ENCODE measurements at regions not wholly inside any gene's neighbourhood (a gene's known extent, or its start where the extent isn't known, plus 50 kb on each side); places are given as distances from the start of the nearest gene placed in this dataset.

DNA sequence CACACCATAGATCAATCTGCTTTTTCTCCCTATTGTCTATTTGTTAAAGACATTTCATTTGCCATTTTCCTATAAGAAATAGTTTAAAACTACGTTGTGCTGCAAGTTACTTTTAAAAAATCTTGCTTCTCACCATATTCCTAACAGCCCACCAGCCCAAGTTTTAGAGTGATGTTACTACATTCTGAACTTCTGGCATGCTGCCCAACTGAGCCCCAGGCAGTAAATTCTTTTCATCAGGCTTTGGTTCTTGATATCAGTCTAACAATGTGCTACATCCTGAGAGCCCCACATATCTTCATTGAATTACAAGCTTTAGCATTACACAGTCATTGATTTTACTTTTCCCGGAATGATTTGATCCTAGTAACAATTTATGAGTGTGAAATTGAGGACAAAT is 283.8 kb upstream of the IL1RAPL1 start:
- Histone ChIP-seq H3K79me2 (ENCODE audit: insufficient read depth, low read length) (no peaks in the 10 kb centered on the region), H3K4me2 (ENCODE audit: low read depth, low read length) (no peak overlapping the region), H3K27me3 (ENCODE audit: control insufficient read depth in 1 of 2, insufficient read depth in 2 of 2, low read length in 2 of 2) (no peaks in the 10 kb centered on the region), H4K20me1 (ENCODE audit: insufficient read depth, low read length) (no peaks in the 10 kb centered on the region), H3K27ac (ENCODE audit: extremely low read length, insufficient read depth, low read length) (no peak overlapping the region), H3K4me3 (replicated peaks in 1 of 3; ENCODE audit: insufficient read depth in 1 of 3, low read depth in 2 of 3, low read length in 3 of 3) (no peak overlapping the region), H3K4me1 (ENCODE audit: insufficient read depth, low read length) (no peaks in the 10 kb centered on the region), H3K9me3 (ENCODE audit: low read length) (no peaks in the 10 kb centered on the region), H2AFZ (ENCODE audit: low read length) (no peak overlapping the region), H3K36me3 (replicated peaks in 1 of 2; ENCODE audit: control insufficient read depth in 1 of 2, insufficient read depth in 2 of 2, low read length in 2 of 2) (no peaks in the 10 kb centered on the region), H3K9ac (ENCODE audit: insufficient read depth, low read depth, low read length) (no peak overlapping the region)
- FAIRE-seq, result no peak
- WGBS (ENCODE audit: low lambda C conversion rate), result 0% methylated on average over 2 of the region's 2 CpGs
- TF ChIP-seq SETDB1 (CRISPR knock-in tag; IDR thresholded peaks at IDR 0.05; ENCODE audit: borderline replicate concordance) (no peak), ZNF598 (CRISPR knock-in tag; IDR thresholded peaks at IDR 0.05; ENCODE audit: borderline replicate concordance) (no peak), THAP11 (CRISPR knock-in tag; IDR thresholded peaks at IDR 0.05) (no peak), TBX2 (CRISPR knock-in tag; IDR thresholded peaks at IDR 0.05; ENCODE audit: borderline replicate concordance) (no peak), ZNF354B (CRISPR knock-in tag; IDR thresholded peaks at IDR 0.05) (no peak), HMG20B (CRISPR knock-in tag; conservative IDR thresholded peaks at IDR 0.05) (no peak), REL (CRISPR knock-in tag; conservative IDR thresholded peaks at IDR 0.05) (no peak), ZC3H4 (CRISPR knock-in tag; IDR thresholded peaks at IDR 0.05; ENCODE audit: borderline replicate concordance) (no peak), MYC (CRISPR knock-in tag; IDR thresholded peaks at IDR 0.05; ENCODE audit: borderline replicate concordance) (no peak), EHMT2 (IDR thresholded peaks at IDR 0.05; ENCODE audit: borderline replicate concordance, low read depth, low read length) (no peak), MAFF (IDR thresholded peaks at IDR 0.05; ENCODE audit: low read depth, low read length) (no peak), ZNF780A (CRISPR knock-in tag; IDR thresholded peaks at IDR 0.05) (no peak)
- TF ChIP-seq, protein P1, sequence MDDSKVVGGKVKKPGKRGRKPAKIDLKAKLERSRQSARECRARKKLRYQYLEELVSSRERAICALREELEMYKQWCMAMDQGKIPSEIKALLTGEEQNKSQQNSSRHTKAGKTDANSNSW (CRISPR knock-in tag; IDR thresholded peaks at IDR 0.05; ENCODE audit: borderline replicate concordance), result no peak
- TF ChIP-seq, protein P2, sequence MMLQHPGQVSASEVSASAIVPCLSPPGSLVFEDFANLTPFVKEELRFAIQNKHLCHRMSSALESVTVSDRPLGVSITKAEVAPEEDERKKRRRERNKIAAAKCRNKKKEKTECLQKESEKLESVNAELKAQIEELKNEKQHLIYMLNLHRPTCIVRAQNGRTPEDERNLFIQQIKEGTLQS (CRISPR knock-in tag; IDR thresholded peaks at IDR 0.05), result no peak
- TF ChIP-seq, protein P3, sequence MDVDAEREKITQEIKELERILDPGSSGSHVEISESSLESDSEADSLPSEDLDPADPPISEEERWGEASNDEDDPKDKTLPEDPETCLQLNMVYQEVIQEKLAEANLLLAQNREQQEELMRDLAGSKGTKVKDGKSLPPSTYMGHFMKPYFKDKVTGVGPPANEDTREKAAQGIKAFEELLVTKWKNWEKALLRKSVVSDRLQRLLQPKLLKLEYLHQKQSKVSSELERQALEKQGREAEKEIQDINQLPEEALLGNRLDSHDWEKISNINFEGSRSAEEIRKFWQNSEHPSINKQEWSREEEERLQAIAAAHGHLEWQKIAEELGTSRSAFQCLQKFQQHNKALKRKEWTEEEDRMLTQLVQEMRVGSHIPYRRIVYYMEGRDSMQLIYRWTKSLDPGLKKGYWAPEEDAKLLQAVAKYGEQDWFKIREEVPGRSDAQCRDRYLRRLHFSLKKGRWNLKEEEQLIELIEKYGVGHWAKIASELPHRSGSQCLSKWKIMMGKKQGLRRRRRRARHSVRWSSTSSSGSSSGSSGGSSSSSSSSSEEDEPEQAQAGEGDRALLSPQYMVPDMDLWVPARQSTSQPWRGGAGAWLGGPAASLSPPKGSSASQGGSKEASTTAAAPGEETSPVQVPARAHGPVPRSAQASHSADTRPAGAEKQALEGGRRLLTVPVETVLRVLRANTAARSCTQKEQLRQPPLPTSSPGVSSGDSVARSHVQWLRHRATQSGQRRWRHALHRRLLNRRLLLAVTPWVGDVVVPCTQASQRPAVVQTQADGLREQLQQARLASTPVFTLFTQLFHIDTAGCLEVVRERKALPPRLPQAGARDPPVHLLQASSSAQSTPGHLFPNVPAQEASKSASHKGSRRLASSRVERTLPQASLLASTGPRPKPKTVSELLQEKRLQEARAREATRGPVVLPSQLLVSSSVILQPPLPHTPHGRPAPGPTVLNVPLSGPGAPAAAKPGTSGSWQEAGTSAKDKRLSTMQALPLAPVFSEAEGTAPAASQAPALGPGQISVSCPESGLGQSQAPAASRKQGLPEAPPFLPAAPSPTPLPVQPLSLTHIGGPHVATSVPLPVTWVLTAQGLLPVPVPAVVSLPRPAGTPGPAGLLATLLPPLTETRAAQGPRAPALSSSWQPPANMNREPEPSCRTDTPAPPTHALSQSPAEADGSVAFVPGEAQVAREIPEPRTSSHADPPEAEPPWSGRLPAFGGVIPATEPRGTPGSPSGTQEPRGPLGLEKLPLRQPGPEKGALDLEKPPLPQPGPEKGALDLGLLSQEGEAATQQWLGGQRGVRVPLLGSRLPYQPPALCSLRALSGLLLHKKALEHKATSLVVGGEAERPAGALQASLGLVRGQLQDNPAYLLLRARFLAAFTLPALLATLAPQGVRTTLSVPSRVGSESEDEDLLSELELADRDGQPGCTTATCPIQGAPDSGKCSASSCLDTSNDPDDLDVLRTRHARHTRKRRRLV (CRISPR knock-in tag; IDR thresholded peaks at IDR 0.05), result no peak
- in situ Hi-C loops (cut with HindIII; ENCODE audit: extremely low pct_ligation_motif_present, low pct_unique_long_range_greater_than_20kb) (no loop called here), intact Hi-C loops (cut with micrococcal nuclease; ENCODE audit: unreplicated experiment) (no loop called here)
- ATAC-seq, result no peak
- no peak for DNase-seq (ENCODE audit: low spot score)
- ChIA-PET CTCF (ENCODE audit: low intra/inter-chr PET ratio, low total read pairs) (no interaction called here), POLR2A (no interaction called here)
- BruUV-seq (replicated peaks), result no TSS peak
